ENCODE measurements at regions not wholly inside any gene's neighbourhood (a gene's known extent, or its start where the extent isn't known, plus 50 kb on each side); places are given as distances from the start of the nearest gene placed in this dataset.

DNA sequence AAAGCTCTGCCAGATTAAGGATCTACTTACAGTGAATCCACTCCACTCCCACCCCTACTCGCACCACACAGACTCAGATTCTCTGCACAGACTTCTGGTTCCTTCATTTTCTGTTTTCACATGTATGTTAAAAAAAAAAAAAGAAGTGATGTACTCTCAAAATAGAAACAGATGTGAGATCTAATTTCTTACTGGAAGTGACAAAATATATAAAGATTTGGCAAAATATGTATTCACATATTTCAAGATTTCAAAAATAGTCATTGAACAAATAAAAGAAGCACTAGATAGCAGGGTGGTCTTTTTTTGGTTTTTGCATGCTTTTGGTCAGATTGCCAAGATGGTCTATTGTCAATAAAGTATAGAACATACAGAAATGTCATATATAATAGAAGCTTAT is 379.2 kb downstream of the TMEM167A start:
- no peak overlapping the region for H3K27ac ChIP-seq (ENCODE audit: low read depth, low read length)
- H3K36me3 ChIP-seq (ENCODE audit: control insufficient read depth, insufficient read depth, low read length): no peaks in the 10 kb centered on the region
- H3K9ac ChIP-seq (ENCODE audit: low read depth, low read length): no peak overlapping the region
- H3K27me3 ChIP-seq (ENCODE audit: control insufficient read depth, insufficient read depth, low read length): no peaks in the 10 kb centered on the region
- H3K4me3 ChIP-seq (ENCODE audit: low read depth, low read length): no peak overlapping the region
- no peaks in the 10 kb centered on the region for H3K9me3 ChIP-seq (ENCODE audit: control insufficient read depth, insufficient read depth, low read length)
- H3K4me1 ChIP-seq (ENCODE audit: control insufficient read depth, insufficient read depth, low read length): peaks cover 7% of the 10 kb centered on the region; the same call in 1 of the 2 replicates

DNA sequence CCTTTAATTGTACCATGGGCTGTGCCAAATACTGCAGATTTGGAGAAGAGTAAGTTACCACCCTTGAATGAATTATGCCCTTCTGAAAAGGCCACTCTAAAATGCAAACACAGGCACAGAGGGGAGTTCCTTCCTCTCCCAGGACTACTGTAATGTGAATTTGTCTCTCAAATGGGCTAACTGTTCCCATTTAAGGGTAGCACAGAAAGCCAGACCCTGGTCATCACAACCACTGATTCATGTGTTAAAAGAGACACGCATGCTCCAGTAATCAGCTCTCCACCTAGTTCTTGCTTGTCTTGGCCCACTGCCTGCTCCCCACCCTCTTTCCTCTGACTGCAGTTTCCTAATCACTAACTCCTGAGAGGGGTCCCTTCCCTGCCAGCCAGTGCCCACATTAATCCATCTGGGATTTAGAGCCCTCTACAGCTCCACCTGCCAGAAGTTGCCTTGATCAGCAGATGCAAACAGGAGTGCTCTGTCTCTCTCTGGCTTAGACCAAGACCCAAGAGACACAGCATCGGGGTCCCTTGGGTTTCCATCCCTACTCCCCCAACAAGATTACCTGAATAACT is 382.4 kb downstream of the TMEM167A start:
- H3K4me3 ChIP-seq (ENCODE audit: low read depth, low read length): no peak overlapping the region
- peaks cover 7% of the 10 kb centered on the region; the same call in 1 of the 2 replicates for H3K4me1 ChIP-seq (ENCODE audit: control insufficient read depth, insufficient read depth, low read length)
- H3K9me3 ChIP-seq (ENCODE audit: control insufficient read depth, insufficient read depth, low read length): no peaks in the 10 kb centered on the region
- H3K9ac ChIP-seq (ENCODE audit: low read depth, low read length): no peak overlapping the region
- H3K36me3 ChIP-seq (ENCODE audit: control insufficient read depth, insufficient read depth, low read length): no peaks in the 10 kb centered on the region
- no peaks in the 10 kb centered on the region for H3K27me3 ChIP-seq (ENCODE audit: control insufficient read depth, insufficient read depth, low read length)
- H3K27ac ChIP-seq (ENCODE audit: low read depth, low read length): no peak overlapping the region

DNA sequence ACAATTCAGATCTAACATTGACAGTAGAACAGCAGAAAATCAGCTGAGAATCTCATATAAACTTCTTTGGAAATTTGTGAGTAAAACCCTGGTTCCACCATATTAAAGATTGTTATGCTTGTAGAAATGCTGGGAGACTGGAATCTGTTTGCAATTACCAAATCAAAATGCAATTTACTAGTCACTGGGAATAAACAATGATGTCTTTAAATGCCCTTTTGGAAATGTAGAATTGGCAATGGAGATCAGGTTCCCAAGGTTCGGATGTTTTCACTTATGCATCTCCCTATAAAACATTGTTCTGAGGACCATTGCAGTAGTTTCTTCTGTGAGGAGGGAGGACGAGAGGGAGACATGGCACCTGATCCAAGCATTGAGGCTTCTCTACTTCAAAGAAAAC is 384.4 kb downstream of the TMEM167A start:
- no peaks in the 10 kb centered on the region for H3K27me3 ChIP-seq (ENCODE audit: control insufficient read depth, insufficient read depth, low read length)
- no peaks in the 10 kb centered on the region for H3K4me1 ChIP-seq (ENCODE audit: control insufficient read depth, insufficient read depth, low read length)
- H3K4me3 ChIP-seq (ENCODE audit: low read depth, low read length): no peak overlapping the region
- no peak overlapping the region for H3K27ac ChIP-seq (ENCODE audit: low read depth, low read length)
- no peaks in the 10 kb centered on the region for H3K9me3 ChIP-seq (ENCODE audit: control insufficient read depth, insufficient read depth, low read length)
- no peak overlapping the region for H3K9ac ChIP-seq (ENCODE audit: low read depth, low read length)
- H3K36me3 ChIP-seq (ENCODE audit: control insufficient read depth, insufficient read depth, low read length): no peaks in the 10 kb centered on the region

DNA sequence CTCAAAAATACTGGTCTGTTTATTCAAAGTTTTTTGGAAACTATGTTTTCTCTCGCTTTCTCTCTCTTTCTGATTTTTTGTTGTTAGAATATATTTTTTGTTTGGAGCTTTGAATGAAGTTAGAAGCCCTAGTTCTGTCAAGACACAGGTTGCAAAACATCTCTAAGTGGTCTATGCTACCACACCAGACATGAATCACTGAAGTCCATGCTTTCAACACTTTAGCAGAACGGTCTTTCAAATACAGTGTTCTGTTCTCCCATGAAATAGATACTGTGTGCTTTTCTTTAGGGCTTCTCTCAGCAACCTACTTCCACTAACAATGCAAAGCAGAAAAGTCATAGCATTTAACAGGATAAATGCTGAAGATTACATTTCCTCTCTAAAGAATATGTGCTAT is 392.5 kb downstream of the TMEM167A start:
- H3K27ac ChIP-seq (ENCODE audit: low read depth, low read length): no peak overlapping the region
- peaks cover 3% of the 10 kb centered on the region; the same call in 1 of the 2 replicates for H3K9me3 ChIP-seq (ENCODE audit: control insufficient read depth, insufficient read depth, low read length)
- H3K27me3 ChIP-seq (ENCODE audit: control insufficient read depth, insufficient read depth, low read length): no peaks in the 10 kb centered on the region
- H3K4me3 ChIP-seq (ENCODE audit: low read depth, low read length): no peak overlapping the region
- H3K4me1 ChIP-seq (ENCODE audit: control insufficient read depth, insufficient read depth, low read length): no peaks in the 10 kb centered on the region
- no peak overlapping the region for H3K9ac ChIP-seq (ENCODE audit: low read depth, low read length)
- no peaks in the 10 kb centered on the region for H3K36me3 ChIP-seq (ENCODE audit: control insufficient read depth, insufficient read depth, low read length)

- Histone ChIP-seq H3K36me3 (ENCODE audit: control insufficient read depth, insufficient read depth, low read length) (no peaks in the 10 kb centered on the region), H3K9me3 (ENCODE audit: control insufficient read depth, insufficient read depth, low read length) (peaks cover 3% of the 10 kb centered on the region; the same call in 1 of the 2 replicates), H3K4me1 (ENCODE audit: control insufficient read depth, insufficient read depth, low read length) (no peaks in the 10 kb centered on the region), H3K9ac (ENCODE audit: low read depth, low read length) (no peak overlapping the region), H3K27me3 (ENCODE audit: control insufficient read depth, insufficient read depth, low read length) (no peaks in the 10 kb centered on the region), H3K4me3 (ENCODE audit: low read depth, low read length) (no peak overlapping the region), H3K27ac (ENCODE audit: low read depth, low read length) (no peak overlapping the region)
These were observed 393.0 kb downstream of the TMEM167A start for GRCh38 chr5:82684165-82684564.

GRCh38 chr5:82679660-82680059 is 397.5 kb downstream of the TMEM167A start:
- H3K27ac ChIP-seq (ENCODE audit: low read depth, low read length): no peak overlapping the region
- peaks cover 3% of the 10 kb centered on the region; the same call in 1 of the 2 replicates for H3K9me3 ChIP-seq (ENCODE audit: control insufficient read depth, insufficient read depth, low read length)
- no peak overlapping the region for H3K4me3 ChIP-seq (ENCODE audit: low read depth, low read length)
- H3K36me3 ChIP-seq (ENCODE audit: control insufficient read depth, insufficient read depth, low read length): no peaks in the 10 kb centered on the region
- H3K27me3 ChIP-seq (ENCODE audit: control insufficient read depth, insufficient read depth, low read length): no peaks in the 10 kb centered on the region
- no peaks in the 10 kb centered on the region for H3K4me1 ChIP-seq (ENCODE audit: control insufficient read depth, insufficient read depth, low read length)
- H3K9ac ChIP-seq (ENCODE audit: low read depth, low read length): no peak overlapping the region

DNA sequence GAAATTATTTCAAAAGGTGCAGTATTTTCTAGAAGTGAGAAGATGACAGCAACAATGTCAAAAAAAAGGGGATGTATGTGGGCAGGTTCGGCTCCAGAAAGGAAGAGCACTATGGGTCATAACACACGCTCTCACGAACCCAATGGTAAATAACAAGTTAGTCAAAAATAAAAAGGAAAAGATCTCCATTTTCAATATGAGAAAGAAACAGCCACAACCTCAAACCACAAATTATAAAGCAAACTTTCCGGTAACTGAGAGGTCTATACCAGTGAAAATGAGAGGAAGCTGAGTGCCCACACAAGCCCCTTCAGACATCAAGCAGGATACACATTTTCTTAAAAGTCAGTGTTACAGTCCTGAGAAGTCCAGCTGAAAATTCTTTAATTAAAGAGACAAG is 398.5 kb upstream of the RPS23 start:
- Histone ChIP-seq H3K9ac (ENCODE audit: low read depth, low read length) (no peak overlapping the region), H3K36me3 (ENCODE audit: control insufficient read depth, insufficient read depth, low read length) (no peaks in the 10 kb centered on the region), H3K9me3 (ENCODE audit: control insufficient read depth, insufficient read depth, low read length) (peaks cover under 1% of the 10 kb centered on the region; the same call in 1 of the 2 replicates), H3K27me3 (ENCODE audit: control insufficient read depth, insufficient read depth, low read length) (no peaks in the 10 kb centered on the region), H3K27ac (ENCODE audit: low read depth, low read length) (no peak overlapping the region), H3K4me1 (ENCODE audit: control insufficient read depth, insufficient read depth, low read length) (no peaks in the 10 kb centered on the region), H3K4me3 (ENCODE audit: low read depth, low read length) (no peak overlapping the region)

GRCh38 chr5:82674671-82675070 is 396.5 kb upstream of the RPS23 start:
- no peak overlapping the region for H3K9ac ChIP-seq (ENCODE audit: low read depth, low read length)
- no peak overlapping the region for H3K4me3 ChIP-seq (ENCODE audit: low read depth, low read length)
- no peaks in the 10 kb centered on the region for H3K4me1 ChIP-seq (ENCODE audit: control insufficient read depth, insufficient read depth, low read length)
- no peaks in the 10 kb centered on the region for H3K36me3 ChIP-seq (ENCODE audit: control insufficient read depth, insufficient read depth, low read length)
- no peaks in the 10 kb centered on the region for H3K9me3 ChIP-seq (ENCODE audit: control insufficient read depth, insufficient read depth, low read length)
- H3K27ac ChIP-seq (ENCODE audit: low read depth, low read length): no peak overlapping the region
- no peaks in the 10 kb centered on the region for H3K27me3 ChIP-seq (ENCODE audit: control insufficient read depth, insufficient read depth, low read length)

GRCh38 chr5:82673057-82673809 is 395.1 kb upstream of the RPS23 start:
- no peak overlapping the region for H3K27ac ChIP-seq (ENCODE audit: low read depth, low read length)
- no peaks in the 10 kb centered on the region for H3K9me3 ChIP-seq (ENCODE audit: control insufficient read depth, insufficient read depth, low read length)
- H3K4me1 ChIP-seq (ENCODE audit: control insufficient read depth, insufficient read depth, low read length): no peaks in the 10 kb centered on the region
- no peak overlapping the region for H3K9ac ChIP-seq (ENCODE audit: low read depth, low read length)
- H3K27me3 ChIP-seq (ENCODE audit: control insufficient read depth, insufficient read depth, low read length): no peaks in the 10 kb centered on the region
- H3K4me3 ChIP-seq (ENCODE audit: low read depth, low read length): no peak overlapping the region
- H3K36me3 ChIP-seq (ENCODE audit: control insufficient read depth, insufficient read depth, low read length): no peaks in the 10 kb centered on the region

GRCh38 chr5:82670692-82671091 is 392.5 kb upstream of the RPS23 start:
- Histone ChIP-seq H3K36me3 (ENCODE audit: control insufficient read depth, insufficient read depth, low read length) (no peaks in the 10 kb centered on the region), H3K9me3 (ENCODE audit: control insufficient read depth, insufficient read depth, low read length) (no peaks in the 10 kb centered on the region), H3K27ac (ENCODE audit: low read depth, low read length) (no peak overlapping the region), H3K4me1 (ENCODE audit: control insufficient read depth, insufficient read depth, low read length) (no peaks in the 10 kb centered on the region), H3K9ac (ENCODE audit: low read depth, low read length) (no peak overlapping the region), H3K4me3 (ENCODE audit: low read depth, low read length) (no peak overlapping the region), H3K27me3 (ENCODE audit: control insufficient read depth, insufficient read depth, low read length) (no peaks in the 10 kb centered on the region)

DNA sequence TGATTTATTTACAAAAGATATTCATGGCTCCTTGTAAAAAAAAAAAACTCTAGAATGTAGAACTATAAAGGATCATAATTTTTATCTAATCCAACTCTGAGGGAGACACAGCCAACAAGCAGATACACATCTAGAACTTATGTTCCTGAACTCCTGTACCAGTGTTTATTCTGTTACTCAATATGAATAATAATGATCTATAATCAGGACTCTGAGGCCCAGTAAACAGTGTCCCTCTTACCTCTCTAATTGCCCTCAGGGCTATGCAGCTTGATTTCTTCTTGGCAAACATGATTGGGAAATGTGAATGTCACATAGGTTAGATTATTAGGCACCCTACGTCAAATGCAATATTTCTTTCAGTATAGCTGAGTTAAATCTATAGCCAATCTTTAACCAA is 391.6 kb upstream of the RPS23 start:
- Histone ChIP-seq H3K4me3 (ENCODE audit: low read depth, low read length) (no peak overlapping the region), H3K4me1 (ENCODE audit: control insufficient read depth, insufficient read depth, low read length) (no peaks in the 10 kb centered on the region; the same call in 1 of the 2 replicates), H3K9me3 (ENCODE audit: control insufficient read depth, insufficient read depth, low read length) (no peaks in the 10 kb centered on the region), H3K27me3 (ENCODE audit: control insufficient read depth, insufficient read depth, low read length) (no peaks in the 10 kb centered on the region), H3K9ac (ENCODE audit: low read depth, low read length) (no peak overlapping the region), H3K27ac (ENCODE audit: low read depth, low read length) (no peak overlapping the region), H3K36me3 (ENCODE audit: control insufficient read depth, insufficient read depth, low read length) (no peaks in the 10 kb centered on the region)
